WTC11 (cell line): ENCODE measurements at regions not wholly inside any gene's neighbourhood (a gene's known extent, or its start where the extent isn't known, plus 50 kb on each side); places are given as distances from the start of the nearest gene placed in this dataset.

Experiments used
- ATAC-seq: fragments of 200-7000 bp; cut with Tn5 transposase; 2 replicates; pipeline ENCODE4 v1.10.0; 2021; ENCODE audit warnings: mild to moderate bottlenecking, moderate library complexity
- CTCF ChIA-PET: fragments of 300-600 bp; sonication (Branson Sonifier 250); formaldehyde crosslinking; loops from one replicate; lab custom pipeline; 2021; ENCODE audit warnings: antibody characterized with exemption; lab: Charles Lee
- POLR2A ChIA-PET: fragments of 350-600 bp; sonication (Branson Sonifier 250); formaldehyde crosslinking; loops from one replicate; lab custom pipeline; 2021; ENCODE audit warnings: antibody characterized with exemption; lab: Charles Lee
- DNase-seq: peaks from one replicate; pipeline ENCODE4 v3.0.0; 2021; ENCODE audit warnings: low spot score
- H3K27ac Mint-ChIP-seq: 2 replicates; pipeline ENCODE4 v1.8.0; 2021; ENCODE audit warnings: mixed read lengths
- H3K27me3 Mint-ChIP-seq: 2 replicates; pipeline ENCODE4 v1.8.0; 2021; ENCODE audit warnings: low read depth, mild to moderate bottlenecking, moderate library complexity, mixed read lengths
- H3K36me3 Mint-ChIP-seq: 2 replicates; pipeline ENCODE4 v1.8.0; 2021; ENCODE audit warnings: mixed read lengths
- H3K4me1 Mint-ChIP-seq: 2 replicates; pipeline ENCODE4 v1.8.0; 2022; ENCODE audit warnings: mixed read lengths
- H3K4me3 Mint-ChIP-seq: 2 replicates; pipeline ENCODE4 v1.8.0; 2021; ENCODE audit warnings: mild to moderate bottlenecking, moderate library complexity, mixed read lengths
- H3K9me3 Mint-ChIP-seq: 2 replicates; pipeline ENCODE4 v1.8.0; 2021; ENCODE audit warnings: mixed read lengths
- CBFB ChIP-seq: sonication (generic); formaldehyde crosslinking; IDR thresholded peaks from 2 replicates; pipeline ENCODE4 v1.8.1; 2022; ENCODE audit warnings: mild to moderate bottlenecking, low read depth, missing genetic modification reagents
- CREM ChIP-seq: sonication (generic); formaldehyde crosslinking; IDR thresholded peaks from 2 replicates; pipeline ENCODE4 v1.8.1; 2022; ENCODE audit warnings: mild to moderate bottlenecking, missing genetic modification reagents, moderate library complexity
- ESRRA ChIP-seq: sonication (generic); formaldehyde crosslinking; IDR thresholded peaks from 2 replicates; pipeline ENCODE4 v1.8.1; 2022; ENCODE audit warnings: mild to moderate bottlenecking, missing genetic modification reagents, borderline replicate concordance
- ETV6 ChIP-seq: sonication (generic); formaldehyde crosslinking; IDR thresholded peaks from 2 replicates; pipeline ENCODE4 v1.8.1; 2022; ENCODE audit warnings: mild to moderate bottlenecking, missing genetic modification reagents
- FOXK1 ChIP-seq: sonication (generic); formaldehyde crosslinking; IDR thresholded peaks from 2 replicates; pipeline ENCODE4 v1.8.0; 2022; ENCODE audit warnings: mild to moderate bottlenecking, moderate library complexity, missing genetic modification reagents
- KAT7 ChIP-seq: sonication (generic); formaldehyde crosslinking; IDR thresholded peaks from 2 replicates; pipeline ENCODE4 v1.8.1; 2023; ENCODE audit warnings: missing genetic modification reagents, mild to moderate bottlenecking, borderline replicate concordance
- MYBL2 ChIP-seq: sonication (generic); formaldehyde crosslinking; IDR thresholded peaks from 2 replicates; pipeline ENCODE4 v1.8.1; 2023; ENCODE audit warnings: mild to moderate bottlenecking, moderate library complexity, missing genetic modification reagents
- NFYB ChIP-seq: sonication (generic); formaldehyde crosslinking; conservative IDR thresholded peaks from 2 replicates; pipeline ENCODE4 v1.8.0; 2022; ENCODE audit warnings: low read depth, missing genetic modification reagents
- NR3C1 ChIP-seq: sonication (generic); formaldehyde crosslinking; conservative IDR thresholded peaks from 2 replicates; pipeline ENCODE4 v1.8.1; 2023; ENCODE audit warnings: low read depth, mild to moderate bottlenecking, missing genetic modification reagents
- ZBTB21 ChIP-seq: sonication (generic); formaldehyde crosslinking; IDR thresholded peaks from 2 replicates; pipeline ENCODE4 v1.8.1; 2023; ENCODE audit warnings: mild to moderate bottlenecking, missing genetic modification reagents, borderline replicate concordance
- ZNF232 ChIP-seq: sonication (generic); formaldehyde crosslinking; IDR thresholded peaks from 2 replicates; pipeline ENCODE4 v1.8.0; 2022; ENCODE audit warnings: mild to moderate bottlenecking, missing genetic modification reagents
- ZNF263 ChIP-seq: sonication (generic); formaldehyde crosslinking; IDR thresholded peaks from 2 replicates; pipeline ENCODE4 v1.8.1; 2022; ENCODE audit warnings: low read depth, mild to moderate bottlenecking, moderate library complexity, missing genetic modification reagents
- ZNF396 ChIP-seq: fragments of 250-450 bp; sonication (Bioruptor Pico); IDR thresholded peaks from 2 replicates; pipeline ENCODE4 v1.8.0; 2021; ENCODE audit warnings: mild to moderate bottlenecking, moderate library complexity, borderline replicate concordance
- ZNF671 ChIP-seq: fragments of 250-450 bp; sonication (Bioruptor Pico); IDR thresholded peaks from 2 replicates; pipeline ENCODE4 v1.8.0; 2021; ENCODE audit warnings: mild to moderate bottlenecking
- TF ChIP-seq, protein P1 (sequence below): fragments of 200-600 bp; IDR thresholded peaks from 2 replicates; pipeline ENCODE4 v1.8.0; 2022; ENCODE audit warnings: antibody characterized with exemption
- TF ChIP-seq, protein P2 (sequence below): fragments of 250-450 bp; sonication (Bioruptor Pico); conservative IDR thresholded peaks from 2 replicates; pipeline ENCODE4 v1.9.0; 2021; ENCODE audit warnings: mild to moderate bottlenecking
- TF ChIP-seq, protein P3 (sequence below): sonication (generic); formaldehyde crosslinking; IDR thresholded peaks from 2 replicates; pipeline ENCODE4 v1.8.0; 2022; ENCODE audit warnings: mild to moderate bottlenecking, missing genetic modification reagents
- TF ChIP-seq, protein P4 (sequence below): sonication (generic); formaldehyde crosslinking; IDR thresholded peaks from 2 replicates; pipeline ENCODE4 v1.8.1; 2023; ENCODE audit warnings: mild to moderate bottlenecking, missing genetic modification reagents, borderline replicate concordance
- TF ChIP-seq, protein P5 (sequence below): sonication (generic); formaldehyde crosslinking; conservative IDR thresholded peaks from 2 replicates; pipeline ENCODE4 v1.8.1; 2023; ENCODE audit warnings: mild to moderate bottlenecking, low read depth, missing genetic modification reagents, moderate library complexity
- TF ChIP-seq, protein P6 (sequence below): sonication (generic); formaldehyde crosslinking; IDR thresholded peaks from 2 replicates; pipeline ENCODE4 v1.8.0; 2022; ENCODE audit warnings: mild to moderate bottlenecking, missing genetic modification reagents

DNA sequence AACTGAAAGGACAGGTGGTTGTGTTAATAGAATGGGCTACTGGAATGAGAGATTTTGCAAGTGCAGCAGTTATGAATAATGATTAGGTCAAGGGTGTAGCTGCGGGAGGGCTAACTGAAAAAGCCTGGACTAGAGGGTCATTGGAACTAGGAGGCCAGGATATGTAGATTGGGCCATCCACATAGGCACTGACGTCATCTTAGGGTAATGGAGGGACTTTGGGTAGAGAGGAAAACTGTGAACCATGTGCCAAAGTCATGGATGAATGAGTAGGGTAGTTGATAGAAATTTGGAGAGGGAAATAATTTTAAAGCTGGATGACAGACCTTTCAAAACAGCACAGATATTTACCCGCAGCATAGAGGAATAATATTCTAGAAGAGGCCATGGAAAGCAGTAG, 123.6 kb upstream of the SLITRK2 start:
- H3K4me3 Mint-ChIP-seq = no peak overlapping the region
- peaks cover 3% of the 10 kb centered on the region; the same call in 1 of the 2 replicates for H3K27me3 Mint-ChIP-seq

More for the DNA sequence above, 123.6 kb upstream of the SLITRK2 start:
- Mint-ChIP-seq H3K27ac (no peak overlapping the region), H3K9me3 (peaks cover 78% of the 10 kb centered on the region), H3K36me3 (peaks cover 41% of the 10 kb centered on the region), H3K4me1 (no peaks in the 10 kb centered on the region)
- ChIA-PET CTCF (no interaction called here), POLR2A (no interaction called here)
- TF ChIP-seq ZNF396 (CRISPR knock-in tag) (no peak), CREM (no peak), KAT7 (CRISPR knock-in tag) (no peak), NFYB (CRISPR knock-in tag) (no peak), FOXK1 (CRISPR knock-in tag) (no peak), ZNF671 (no peak), MYBL2 (CRISPR knock-in tag) (no peak), ETV6 (CRISPR knock-in tag) (no peak), CBFB (CRISPR knock-in tag) (no peak), ZNF232 (CRISPR knock-in tag) (no peak), ZBTB21 (CRISPR knock-in tag) (no peak), NR3C1 (CRISPR knock-in tag) (no peak), ESRRA (no peak), ZNF263 (no peak)
- TF ChIP-seq, protein P1, sequence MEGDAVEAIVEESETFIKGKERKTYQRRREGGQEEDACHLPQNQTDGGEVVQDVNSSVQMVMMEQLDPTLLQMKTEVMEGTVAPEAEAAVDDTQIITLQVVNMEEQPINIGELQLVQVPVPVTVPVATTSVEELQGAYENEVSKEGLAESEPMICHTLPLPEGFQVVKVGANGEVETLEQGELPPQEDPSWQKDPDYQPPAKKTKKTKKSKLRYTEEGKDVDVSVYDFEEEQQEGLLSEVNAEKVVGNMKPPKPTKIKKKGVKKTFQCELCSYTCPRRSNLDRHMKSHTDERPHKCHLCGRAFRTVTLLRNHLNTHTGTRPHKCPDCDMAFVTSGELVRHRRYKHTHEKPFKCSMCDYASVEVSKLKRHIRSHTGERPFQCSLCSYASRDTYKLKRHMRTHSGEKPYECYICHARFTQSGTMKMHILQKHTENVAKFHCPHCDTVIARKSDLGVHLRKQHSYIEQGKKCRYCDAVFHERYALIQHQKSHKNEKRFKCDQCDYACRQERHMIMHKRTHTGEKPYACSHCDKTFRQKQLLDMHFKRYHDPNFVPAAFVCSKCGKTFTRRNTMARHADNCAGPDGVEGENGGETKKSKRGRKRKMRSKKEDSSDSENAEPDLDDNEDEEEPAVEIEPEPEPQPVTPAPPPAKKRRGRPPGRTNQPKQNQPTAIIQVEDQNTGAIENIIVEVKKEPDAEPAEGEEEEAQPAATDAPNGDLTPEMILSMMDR = no peak
- TF ChIP-seq, protein P2, sequence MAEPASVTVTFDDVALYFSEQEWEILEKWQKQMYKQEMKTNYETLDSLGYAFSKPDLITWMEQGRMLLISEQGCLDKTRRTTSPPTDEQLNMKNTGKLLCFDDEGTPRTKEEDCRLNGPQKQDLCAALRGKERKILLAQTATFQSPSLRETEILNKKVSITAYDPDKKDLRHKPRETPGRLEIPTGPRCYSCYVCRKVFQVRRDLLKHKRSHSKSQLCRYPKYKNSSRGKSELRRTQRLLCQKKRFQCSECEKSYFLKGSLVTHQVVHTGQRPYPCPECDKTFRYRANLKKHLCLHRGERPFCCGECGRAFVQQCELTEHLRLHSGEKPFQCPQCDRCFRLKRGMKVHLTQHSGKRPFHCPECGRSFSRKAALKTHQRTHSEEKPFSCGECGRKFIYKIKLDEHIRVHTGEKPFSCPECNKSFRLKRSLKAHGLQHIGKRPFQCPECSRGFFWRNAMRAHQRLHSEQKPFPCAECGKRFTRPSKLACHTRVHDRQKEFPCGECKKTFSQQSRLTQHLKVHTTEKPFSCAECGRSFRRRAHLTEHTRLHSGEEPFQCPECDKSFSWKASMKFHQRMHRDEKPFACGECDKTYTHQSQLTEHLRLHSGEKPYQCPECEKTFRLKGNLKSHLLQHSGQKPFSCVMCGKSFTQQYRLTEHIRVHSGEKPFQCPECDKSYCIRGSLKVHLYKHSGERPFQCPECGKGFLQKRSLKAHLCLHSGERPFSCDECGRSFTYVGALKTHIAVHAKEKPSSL = no peak
- TF ChIP-seq, protein P3, sequence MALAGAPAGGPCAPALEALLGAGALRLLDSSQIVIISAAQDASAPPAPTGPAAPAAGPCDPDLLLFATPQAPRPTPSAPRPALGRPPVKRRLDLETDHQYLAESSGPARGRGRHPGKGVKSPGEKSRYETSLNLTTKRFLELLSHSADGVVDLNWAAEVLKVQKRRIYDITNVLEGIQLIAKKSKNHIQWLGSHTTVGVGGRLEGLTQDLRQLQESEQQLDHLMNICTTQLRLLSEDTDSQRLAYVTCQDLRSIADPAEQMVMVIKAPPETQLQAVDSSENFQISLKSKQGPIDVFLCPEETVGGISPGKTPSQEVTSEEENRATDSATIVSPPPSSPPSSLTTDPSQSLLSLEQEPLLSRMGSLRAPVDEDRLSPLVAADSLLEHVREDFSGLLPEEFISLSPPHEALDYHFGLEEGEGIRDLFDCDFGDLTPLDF = no peak
- TF ChIP-seq, protein P4, sequence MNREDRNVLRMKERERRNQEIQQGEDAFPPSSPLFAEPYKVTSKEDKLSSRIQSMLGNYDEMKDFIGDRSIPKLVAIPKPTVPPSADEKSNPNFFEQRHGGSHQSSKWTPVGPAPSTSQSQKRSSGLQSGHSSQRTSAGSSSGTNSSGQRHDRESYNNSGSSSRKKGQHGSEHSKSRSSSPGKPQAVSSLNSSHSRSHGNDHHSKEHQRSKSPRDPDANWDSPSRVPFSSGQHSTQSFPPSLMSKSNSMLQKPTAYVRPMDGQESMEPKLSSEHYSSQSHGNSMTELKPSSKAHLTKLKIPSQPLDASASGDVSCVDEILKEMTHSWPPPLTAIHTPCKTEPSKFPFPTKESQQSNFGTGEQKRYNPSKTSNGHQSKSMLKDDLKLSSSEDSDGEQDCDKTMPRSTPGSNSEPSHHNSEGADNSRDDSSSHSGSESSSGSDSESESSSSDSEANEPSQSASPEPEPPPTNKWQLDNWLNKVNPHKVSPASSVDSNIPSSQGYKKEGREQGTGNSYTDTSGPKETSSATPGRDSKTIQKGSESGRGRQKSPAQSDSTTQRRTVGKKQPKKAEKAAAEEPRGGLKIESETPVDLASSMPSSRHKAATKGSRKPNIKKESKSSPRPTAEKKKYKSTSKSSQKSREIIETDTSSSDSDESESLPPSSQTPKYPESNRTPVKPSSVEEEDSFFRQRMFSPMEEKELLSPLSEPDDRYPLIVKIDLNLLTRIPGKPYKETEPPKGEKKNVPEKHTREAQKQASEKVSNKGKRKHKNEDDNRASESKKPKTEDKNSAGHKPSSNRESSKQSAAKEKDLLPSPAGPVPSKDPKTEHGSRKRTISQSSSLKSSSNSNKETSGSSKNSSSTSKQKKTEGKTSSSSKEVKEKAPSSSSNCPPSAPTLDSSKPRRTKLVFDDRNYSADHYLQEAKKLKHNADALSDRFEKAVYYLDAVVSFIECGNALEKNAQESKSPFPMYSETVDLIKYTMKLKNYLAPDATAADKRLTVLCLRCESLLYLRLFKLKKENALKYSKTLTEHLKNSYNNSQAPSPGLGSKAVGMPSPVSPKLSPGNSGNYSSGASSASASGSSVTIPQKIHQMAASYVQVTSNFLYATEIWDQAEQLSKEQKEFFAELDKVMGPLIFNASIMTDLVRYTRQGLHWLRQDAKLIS (CRISPR knock-in tag) = no peak
- TF ChIP-seq, protein P5, sequence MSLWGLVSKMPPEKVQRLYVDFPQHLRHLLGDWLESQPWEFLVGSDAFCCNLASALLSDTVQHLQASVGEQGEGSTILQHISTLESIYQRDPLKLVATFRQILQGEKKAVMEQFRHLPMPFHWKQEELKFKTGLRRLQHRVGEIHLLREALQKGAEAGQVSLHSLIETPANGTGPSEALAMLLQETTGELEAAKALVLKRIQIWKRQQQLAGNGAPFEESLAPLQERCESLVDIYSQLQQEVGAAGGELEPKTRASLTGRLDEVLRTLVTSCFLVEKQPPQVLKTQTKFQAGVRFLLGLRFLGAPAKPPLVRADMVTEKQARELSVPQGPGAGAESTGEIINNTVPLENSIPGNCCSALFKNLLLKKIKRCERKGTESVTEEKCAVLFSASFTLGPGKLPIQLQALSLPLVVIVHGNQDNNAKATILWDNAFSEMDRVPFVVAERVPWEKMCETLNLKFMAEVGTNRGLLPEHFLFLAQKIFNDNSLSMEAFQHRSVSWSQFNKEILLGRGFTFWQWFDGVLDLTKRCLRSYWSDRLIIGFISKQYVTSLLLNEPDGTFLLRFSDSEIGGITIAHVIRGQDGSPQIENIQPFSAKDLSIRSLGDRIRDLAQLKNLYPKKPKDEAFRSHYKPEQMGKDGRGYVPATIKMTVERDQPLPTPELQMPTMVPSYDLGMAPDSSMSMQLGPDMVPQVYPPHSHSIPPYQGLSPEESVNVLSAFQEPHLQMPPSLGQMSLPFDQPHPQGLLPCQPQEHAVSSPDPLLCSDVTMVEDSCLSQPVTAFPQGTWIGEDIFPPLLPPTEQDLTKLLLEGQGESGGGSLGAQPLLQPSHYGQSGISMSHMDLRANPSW (CRISPR knock-in tag) = no peak
- TF ChIP-seq, protein P6, sequence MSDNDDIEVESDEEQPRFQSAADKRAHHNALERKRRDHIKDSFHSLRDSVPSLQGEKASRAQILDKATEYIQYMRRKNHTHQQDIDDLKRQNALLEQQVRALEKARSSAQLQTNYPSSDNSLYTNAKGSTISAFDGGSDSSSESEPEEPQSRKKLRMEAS (CRISPR knock-in tag) = no peak
- DNase-seq (no peak), ATAC-seq (no peak)
